Immature natural killer cell (primary cell): ENCODE measurements at regions not wholly inside any gene's neighbourhood (a gene's known extent, or its start where the extent isn't known, plus 50 kb on each side); places are given as distances from the start of the nearest gene placed in this dataset.

Source experiments
- DNase-seq, 3 donors: peaks; one replicate each; pipeline ENCODE4 v3.0.0; 2022; ENCODE audit warnings: mixed read lengths in 1 of 3
- H3K27ac Mint-ChIP-seq, 6 donors: one replicate each; pipeline ENCODE4 v1.8.0; 2020; ENCODE audit warnings: mixed read lengths in 6 of 6, mild to moderate bottlenecking in 5 of 6, inconsistent platforms in 4 of 6, moderate library complexity in 3 of 6
- H3K27me3 Mint-ChIP-seq, 3 donors: one replicate each; pipeline ENCODE4 v1.8.0; 2020 to 2021; ENCODE audit warnings: low read depth in 3 of 3, mild to moderate bottlenecking in 3 of 3, mixed read lengths in 3 of 3, moderate library complexity in 3 of 3, inconsistent platforms in 1 of 3
- H3K36me3 Mint-ChIP-seq, 3 donors: one replicate each; pipeline ENCODE4 v1.8.0; 2020; ENCODE audit warnings: mixed read lengths in 3 of 3, inconsistent platforms in 2 of 3, mild to moderate bottlenecking in 2 of 3
- H3K4me1 Mint-ChIP-seq, 2 donors: one replicate each; pipeline ENCODE4 v1.8.0; 2020; ENCODE audit warnings: inconsistent platforms in 2 of 2, mild to moderate bottlenecking in 2 of 2, mixed read lengths in 2 of 2, moderate library complexity in 1 of 2
- H3K4me3 Mint-ChIP-seq, 5 donors: one replicate each; pipeline ENCODE4 v1.8.0; 2020; ENCODE audit warnings: mild to moderate bottlenecking in 5 of 5, mixed read lengths in 5 of 5, inconsistent platforms in 3 of 5, moderate library complexity in 3 of 5
- H3K9me3 Mint-ChIP-seq, 6 donors: one replicate each; pipeline ENCODE4 v1.8.0; 2020; ENCODE audit warnings: mild to moderate bottlenecking in 6 of 6, mixed read lengths in 6 of 6, inconsistent platforms in 4 of 6, moderate library complexity in 3 of 6

- Mint-ChIP-seq H3K36me3 (no peaks in the 10 kb centered on the region), H3K4me3 (no peak overlapping the region), H3K9me3 (peaks cover 0 to 6% (median 3%) of the 10 kb centered on the region in 6 donors), H3K27ac (no peak overlapping the region), H3K27me3 (peaks cover 0 to 2% (median 0%) of the 10 kb centered on the region in 3 donors), H3K4me1 (no peaks in the 10 kb centered on the region)
- no peak for DNase-seq
Observed at GRCh38 chr13:47268270-47268669, 371.4 kb upstream of the HTR2A start.

- peaks cover 0 to 4% (median 0%) of the 10 kb centered on the region in 6 donors for H3K9me3 Mint-ChIP-seq
- DNase-seq, result no peak
- H3K4me3 Mint-ChIP-seq, result no peak overlapping the region
- H3K27me3 Mint-ChIP-seq, result peaks cover 0 to 2% (median 0%) of the 10 kb centered on the region in 3 donors
- H3K36me3 Mint-ChIP-seq, result no peaks in the 10 kb centered on the region
- no peaks in the 10 kb centered on the region for H3K4me1 Mint-ChIP-seq
- no peak overlapping the region for H3K27ac Mint-ChIP-seq
Observed at GRCh38 chr13:47258384-47258783, 361.5 kb upstream of the HTR2A start.

GRCh38 chr13:47256618-47257017 is 359.8 kb upstream of the HTR2A start:
- no peaks in the 10 kb centered on the region for H3K4me1 Mint-ChIP-seq
- H3K9me3 Mint-ChIP-seq, result peaks cover 0 to 5% (median 0%) of the 10 kb centered on the region in 6 donors
- no peak overlapping the region for H3K27ac Mint-ChIP-seq
- no peaks in the 10 kb centered on the region for H3K36me3 Mint-ChIP-seq
- no peak overlapping the region for H3K4me3 Mint-ChIP-seq
- DNase-seq, result no peak
- H3K27me3 Mint-ChIP-seq, result peaks cover 0 to 2% (median 0%) of the 10 kb centered on the region in 3 donors

GRCh38 chr13:47252627-47253026 is 355.8 kb upstream of the HTR2A start:
- no peak overlapping the region for H3K4me3 Mint-ChIP-seq
- no peak overlapping the region for H3K27ac Mint-ChIP-seq
- no peaks in the 10 kb centered on the region for H3K36me3 Mint-ChIP-seq
- DNase-seq, result no peak
- H3K27me3 Mint-ChIP-seq, result no peaks in the 10 kb centered on the region
- peaks cover 0 to 10% (median under 1%) of the 10 kb centered on the region in 6 donors for H3K9me3 Mint-ChIP-seq
- H3K4me1 Mint-ChIP-seq, result no peaks in the 10 kb centered on the region

GRCh38 chr13:47251771-47252170 is 354.9 kb upstream of the HTR2A start:
- H3K27ac Mint-ChIP-seq, result no peak overlapping the region
- H3K36me3 Mint-ChIP-seq, result no peaks in the 10 kb centered on the region
- DNase-seq, result no peak

GRCh38 chr13:47250146-47250545 is 353.3 kb upstream of the HTR2A start:
- peaks cover 0 to 10% (median 2%) of the 10 kb centered on the region in 6 donors for H3K9me3 Mint-ChIP-seq
- no peaks in the 10 kb centered on the region for H3K4me1 Mint-ChIP-seq
- H3K27ac Mint-ChIP-seq, result no peak overlapping the region
- no peaks in the 10 kb centered on the region for H3K27me3 Mint-ChIP-seq
- no peaks in the 10 kb centered on the region for H3K36me3 Mint-ChIP-seq
- no peak for DNase-seq
- H3K4me3 Mint-ChIP-seq, result no peak overlapping the region

More at GRCh38 chr13:47251771-47252170, 354.9 kb upstream of the HTR2A start:
- Mint-ChIP-seq H3K4me3 (no peak overlapping the region), H3K4me1 (no peaks in the 10 kb centered on the region), H3K27me3 (no peaks in the 10 kb centered on the region), H3K9me3 (peaks cover 0 to 10% (median 2%) of the 10 kb centered on the region in 6 donors)

- peaks cover 0 to 10% (median 2%) of the 10 kb centered on the region in 6 donors for H3K9me3 Mint-ChIP-seq
- no peak overlapping the region for H3K27ac Mint-ChIP-seq
- H3K27me3 Mint-ChIP-seq, result no peaks in the 10 kb centered on the region
- H3K4me3 Mint-ChIP-seq, result no peak overlapping the region
- DNase-seq, result no peak
- no peaks in the 10 kb centered on the region for H3K36me3 Mint-ChIP-seq
- no peaks in the 10 kb centered on the region for H3K4me1 Mint-ChIP-seq
Observed at GRCh38 chr13:47249266-47249665, 352.4 kb upstream of the HTR2A start.

- no peaks in the 10 kb centered on the region for H3K36me3 Mint-ChIP-seq
- no peak overlapping the region for H3K4me3 Mint-ChIP-seq
- H3K4me1 Mint-ChIP-seq, result no peaks in the 10 kb centered on the region
- peaks cover 0 to 3% (median 0%) of the 10 kb centered on the region in 3 donors for H3K27me3 Mint-ChIP-seq
- peaks cover 0 to 3% (median under 1%) of the 10 kb centered on the region in 6 donors for H3K9me3 Mint-ChIP-seq
- H3K27ac Mint-ChIP-seq, result no peak overlapping the region
- DNase-seq, result no peak
Observed at GRCh38 chr13:47241446-47241845, 344.6 kb upstream of the HTR2A start.

GRCh38 chr13:47239025-47239424 is 342.2 kb upstream of the HTR2A start:
- no peak overlapping the region for H3K4me3 Mint-ChIP-seq
- no peak for DNase-seq
- no peak overlapping the region for H3K27ac Mint-ChIP-seq
- no peaks in the 10 kb centered on the region for H3K36me3 Mint-ChIP-seq
- peaks cover 0 to 9% (median under 1%) of the 10 kb centered on the region in 6 donors for H3K9me3 Mint-ChIP-seq
- H3K4me1 Mint-ChIP-seq, result no peaks in the 10 kb centered on the region
- H3K27me3 Mint-ChIP-seq, result peaks cover 0 to 3% (median 0%) of the 10 kb centered on the region in 3 donors

- no peak overlapping the region for H3K27ac Mint-ChIP-seq
- H3K4me3 Mint-ChIP-seq, result no peak overlapping the region
Observed at GRCh38 chr13:47237571-47237970, 340.7 kb upstream of the HTR2A start.

GRCh38 chr13:47233734-47234133 is 336.9 kb upstream of the HTR2A start:
- DNase-seq, result no peak
- no peak overlapping the region for H3K4me3 Mint-ChIP-seq
- H3K27ac Mint-ChIP-seq, result no peak overlapping the region
- H3K36me3 Mint-ChIP-seq, result no peaks in the 10 kb centered on the region
- H3K4me1 Mint-ChIP-seq, result no peaks in the 10 kb centered on the region
- no peaks in the 10 kb centered on the region for H3K27me3 Mint-ChIP-seq
- peaks cover 6 to 25% (median 12%) of the 10 kb centered on the region in 6 donors for H3K9me3 Mint-ChIP-seq

More at GRCh38 chr13:47237571-47237970, 340.7 kb upstream of the HTR2A start:
- DNase-seq, result no peak
- Mint-ChIP-seq H3K4me1 (no peaks in the 10 kb centered on the region), H3K27me3 (no peaks in the 10 kb centered on the region), H3K36me3 (no peaks in the 10 kb centered on the region), H3K9me3 (peaks cover 0 to 9% (median under 1%) of the 10 kb centered on the region in 6 donors)

- Mint-ChIP-seq H3K27ac (no peak overlapping the region), H3K4me3 (no peak overlapping the region), H3K27me3 (peaks cover 0 to 1% (median 0%) of the 10 kb centered on the region in 3 donors), H3K36me3 (no peaks in the 10 kb centered on the region), H3K4me1 (no peaks in the 10 kb centered on the region), H3K9me3 (peaks cover 6 to 25% (median 14%) of the 10 kb centered on the region in 6 donors)
- DNase-seq, result no peak
Observed at GRCh38 chr13:47232516-47232915, 335.7 kb upstream of the HTR2A start.

- Mint-ChIP-seq H3K27ac (no peak overlapping the region), H3K36me3 (no peaks in the 10 kb centered on the region), H3K4me1 (no peaks in the 10 kb centered on the region), H3K27me3 (peaks cover 0 to 1% (median 0%) of the 10 kb centered on the region in 3 donors), H3K9me3 (peaks cover 4 to 25% (median 12%) of the 10 kb centered on the region in 6 donors), H3K4me3 (no peak overlapping the region)
- no peak for DNase-seq
Observed at GRCh38 chr13:47230155-47230554, 333.3 kb upstream of the HTR2A start.

- no peak overlapping the region for H3K4me3 Mint-ChIP-seq
- DNase-seq, result no peak
- H3K9me3 Mint-ChIP-seq, result peaks cover 4 to 20% (median 10%) of the 10 kb centered on the region in 6 donors
- H3K27ac Mint-ChIP-seq, result no peak overlapping the region
- H3K36me3 Mint-ChIP-seq, result no peaks in the 10 kb centered on the region
- peaks cover 0 to 1% (median 0%) of the 10 kb centered on the region in 3 donors for H3K27me3 Mint-ChIP-seq
- no peaks in the 10 kb centered on the region for H3K4me1 Mint-ChIP-seq
Observed at GRCh38 chr13:47226516-47226915, 329.7 kb upstream of the HTR2A start.

GRCh38 chr13:47220453-47221140 is 323.7 kb upstream of the HTR2A start:
- H3K4me1 Mint-ChIP-seq, result no peaks in the 10 kb centered on the region
- H3K9me3 Mint-ChIP-seq, result peaks cover 0 to 8% (median 0%) of the 10 kb centered on the region in 6 donors
- no peak for DNase-seq

More at GRCh38 chr13:47220453-47221140, 323.7 kb upstream of the HTR2A start:
- Mint-ChIP-seq H3K4me3 (no peak overlapping the region), H3K27ac (no peak overlapping the region), H3K36me3 (no peaks in the 10 kb centered on the region), H3K27me3 (peaks cover 0 to 4% (median 0%) of the 10 kb centered on the region in 3 donors)
